HCT116 (cell line): ENCODE measurements at regions not wholly inside any gene's neighbourhood (a gene's known extent, or its start where the extent isn't known, plus 50 kb on each side); places are given as distances from the start of the nearest gene placed in this dataset.

ENCODE experiments used
- ATAC-seq: fragments of 200-7000 bp; cut with Tn5 transposase; 2 replicates; pipeline ENCODE4 v1.9.1; 2020; ENCODE audit warnings: mild to moderate bottlenecking, moderate library complexity
- BruUV-seq: library from RNA; stranded (reverse); fragments of 400-500 nt; replicated peaks from 2 replicates; lab custom pipeline; 2021; lab: Mats Ljungman, UMichigan
- CTCF ChIA-PET: fragments of 300-600 bp; sonication (Branson Sonifier 250); formaldehyde crosslinking; loops from one replicate; lab custom pipeline; 2021; ENCODE audit warnings: antibody characterized with exemption; lab: Charles Lee
- POLR2A ChIA-PET: fragments of 300-600, 350-600 bp; sonication (Branson Sonifier 250); formaldehyde crosslinking; loops from one replicate; lab custom pipeline; 2021; ENCODE audit warnings: antibody characterized with exemption; lab: Charles Lee
- RAD21 ChIA-PET, 2 experiments: fragments of 300-600 bp; sonication (Branson Sonifier 250); formaldehyde crosslinking; loops; one replicate each; lab custom pipeline; 2023; ENCODE audit warnings: low total read pairs in 2 of 2; ENCODE audit not compliant: uncharacterized antibody in 2 of 2, unreplicated experiment in 2 of 2, low non-redundant PET in 1 of 2; lab: Charles Lee
- DNase-seq: peaks from one replicate; pipeline ENCODE4 v3.0.0-alpha.2; 2010; ENCODE audit warnings: low read depth, low spot score
- H2AFZ ChIP-seq: fragments of 200-600 bp; shearing (Covaris generic), sonication (generic); 2 replicates; pipeline ENCODE4 v1.6.1; 2017; ENCODE audit warnings: low read depth, mixed run types, mixed read lengths, antibody characterized with exemption, low read length; ENCODE audit not compliant: poor library complexity, severe bottlenecking
- H3K27ac ChIP-seq: 2 replicates; pipeline ENCODE4 v1.5.1; 2012; ENCODE audit warnings: low read depth, low read length
- H3K27me3 ChIP-seq: fragments of 200-600 bp; sonication (generic); 2 replicates; pipeline ENCODE4 v1.6.1; 2016; ENCODE audit warnings: mixed run types, low read length, mixed read lengths; ENCODE audit not compliant: insufficient read depth
- H3K36me3 ChIP-seq, 2 experiments: fragments of 200-500 bp in 1 of 2; fragments of 200-600 bp in 1 of 2; sonication (Bioruptor generic) in 1 of 2; sonication (generic) in 1 of 2; 2 replicates each; pipeline versions ENCODE4 v1.5.1 to v1.6.1; 2014 to 2016; ENCODE audit warnings: low read length in 2 of 2, inconsistent platforms in 1 of 2, mixed read lengths in 1 of 2, mixed run types in 1 of 2; ENCODE audit not compliant: insufficient read depth in 2 of 2, control insufficient read depth in 1 of 2
- H3K4me1 ChIP-seq, 2 experiments: fragments of 200-600 bp in 1 of 2; sonication (generic) in 1 of 2; 2 replicates each; pipeline versions ENCODE4 v1.5.1 to v1.6.1; 2012 to 2017; ENCODE audit warnings: low read length in 2 of 2, inconsistent platforms in 1 of 2, mild to moderate bottlenecking in 1 of 2, mixed read lengths in 1 of 2, mixed run types in 1 of 2, moderate library complexity in 1 of 2; ENCODE audit not compliant: insufficient read depth in 2 of 2, control insufficient read depth in 1 of 2
- H3K4me2 ChIP-seq: fragments of 200-600 bp; sonication (generic); 2 replicates; pipeline ENCODE4 v1.6.1; 2017; ENCODE audit warnings: mixed run types, low read length, mixed read lengths
- H3K4me3 ChIP-seq, 2 experiments: fragments of 200-600 bp in 1 of 2; sonication (generic) in 1 of 2; replicated peaks in 1 of 2; 2 replicates each; pipeline ENCODE4 v1.5.1; 2011 to 2016; ENCODE audit warnings: low read length in 2 of 2, control low read depth in 1 of 2, low read depth in 1 of 2, mild to moderate bottlenecking in 1 of 2, mixed read lengths in 1 of 2, mixed run types in 1 of 2
- H3K79me2 ChIP-seq: fragments of 200-600 bp; sonication (generic); 2 replicates; pipeline ENCODE4 v1.6.1; 2017; ENCODE audit warnings: mild to moderate bottlenecking, mixed run types, low read length, moderate library complexity, mixed read lengths; ENCODE audit not compliant: insufficient read depth
- H3K9ac ChIP-seq: fragments of 200-600 bp; sonication (generic); 2 replicates; pipeline ENCODE4 v1.6.1; 2016; ENCODE audit warnings: low read length, mixed read lengths
- H3K9me2 ChIP-seq: fragments of 200-600 bp; sonication (generic), shearing (Covaris generic); 2 replicates; pipeline ENCODE4 v1.6.1; 2017; ENCODE audit warnings: mixed run types, mild to moderate bottlenecking, moderate library complexity; ENCODE audit not compliant: insufficient read depth
- H3K9me3 ChIP-seq, 2 experiments: fragments of 200-500 bp in 1 of 2; fragments of 200-600 bp in 1 of 2; sonication (Bioruptor generic) in 1 of 2; sonication (generic) in 1 of 2; 2 replicates each; pipeline ENCODE4 v1.6.1; 2014 to 2017; ENCODE audit warnings: low read length in 2 of 2, mixed read lengths in 2 of 2, inconsistent platforms in 1 of 2, low read depth in 1 of 2, mild to moderate bottlenecking in 1 of 2, mixed run types in 1 of 2, moderate library complexity in 1 of 2; ENCODE audit not compliant: control insufficient read depth in 1 of 2, insufficient read depth in 1 of 2
- H4K20me1 ChIP-seq: fragments of 200-600 bp; sonication (generic), shearing (Covaris generic); 2 replicates; pipeline ENCODE4 v1.6.1; 2017; ENCODE audit warnings: mixed run types, mild to moderate bottlenecking, moderate library complexity; ENCODE audit not compliant: insufficient read depth
- CBX3 ChIP-seq: IDR thresholded peaks from 2 replicates; pipeline ENCODE4 v1.6.1; 2012; ENCODE audit warnings: low read depth
- CEBPB ChIP-seq: IDR thresholded peaks from 2 replicates; pipeline ENCODE4 v1.6.1; 2012; ENCODE audit warnings: low read depth
- ELF1 ChIP-seq: IDR thresholded peaks from 2 replicates; pipeline ENCODE4 v1.6.1; 2012; ENCODE audit warnings: low read depth, borderline replicate concordance
- EZH2phosphoT487 ChIP-seq: fragments of 200-600 bp; IDR thresholded peaks from 2 replicates; pipeline ENCODE4 v1.6.1; 2018; ENCODE audit warnings: antibody characterized with exemption, borderline replicate concordance
- FOSL1 ChIP-seq: IDR thresholded peaks from 2 replicates; pipeline ENCODE4 v1.6.1; 2012; ENCODE audit warnings: low read depth
- JUND ChIP-seq: IDR thresholded peaks from 2 replicates; pipeline ENCODE4 v1.6.1; 2012
- POLR2A ChIP-seq: IDR thresholded peaks from 2 replicates; pipeline ENCODE4 v1.7.0; 2011; ENCODE audit warnings: borderline replicate concordance; ENCODE audit not compliant: insufficient read depth, insufficient read length; ENCODE audit errors: extremely low read depth
- RAD21 ChIP-seq: IDR thresholded peaks from 2 replicates; pipeline ENCODE4 v1.6.1; 2012; ENCODE audit warnings: low read depth, mild to moderate bottlenecking
- REST ChIP-seq: IDR thresholded peaks from 2 replicates; pipeline ENCODE4 v1.6.1; 2012; ENCODE audit warnings: low read depth
- SIN3A ChIP-seq: IDR thresholded peaks from 2 replicates; pipeline ENCODE4 v1.6.1; 2012; ENCODE audit warnings: low read depth
- SP1 ChIP-seq: IDR thresholded peaks from 2 replicates; pipeline ENCODE4 v1.6.1; 2012; ENCODE audit warnings: low read depth
- TCF7L2 ChIP-seq: IDR thresholded peaks from 2 replicates; pipeline ENCODE4 v1.7.0; 2011; ENCODE audit warnings: borderline replicate concordance, inconsistent platforms; ENCODE audit not compliant: insufficient read depth, insufficient read length; ENCODE audit errors: extremely low read depth
- YY1 ChIP-seq: IDR thresholded peaks from 2 replicates; pipeline ENCODE4 v1.6.1; 2011; ENCODE audit warnings: low read length, low read depth, moderate library complexity, mild to moderate bottlenecking; ENCODE audit not compliant: insufficient replicate concordance; ENCODE audit errors: extremely low read depth
- ZFX ChIP-seq: fragments of 450-650 bp; IDR thresholded peaks from 2 replicates; pipeline ENCODE4 v1.6.1; 2017
- ZNF274 ChIP-seq: fragments of 200-500 bp; sonication (Bioruptor generic); IDR thresholded peaks from 2 replicates; pipeline ENCODE4 v1.6.1; 2014; ENCODE audit warnings: mild to moderate bottlenecking, low read depth, low read length, inconsistent platforms
- intact Hi-C: fragments of 100-400 bp; cut with micrococcal nuclease; formaldehyde crosslinking; loops from 2 replicates; pipeline ENCODE4 v1.10.0; 2022
- TF ChIP-seq, protein P1 (sequence below): IDR thresholded peaks from 2 replicates; pipeline ENCODE4 v1.6.1; 2012
- TF ChIP-seq, protein P2 (sequence below): IDR thresholded peaks from 2 replicates; pipeline ENCODE4 v1.6.1; 2011; ENCODE audit warnings: mild to moderate bottlenecking, low read length, moderate library complexity; ENCODE audit not compliant: insufficient replicate concordance; ENCODE audit errors: extremely low read depth

DNA sequence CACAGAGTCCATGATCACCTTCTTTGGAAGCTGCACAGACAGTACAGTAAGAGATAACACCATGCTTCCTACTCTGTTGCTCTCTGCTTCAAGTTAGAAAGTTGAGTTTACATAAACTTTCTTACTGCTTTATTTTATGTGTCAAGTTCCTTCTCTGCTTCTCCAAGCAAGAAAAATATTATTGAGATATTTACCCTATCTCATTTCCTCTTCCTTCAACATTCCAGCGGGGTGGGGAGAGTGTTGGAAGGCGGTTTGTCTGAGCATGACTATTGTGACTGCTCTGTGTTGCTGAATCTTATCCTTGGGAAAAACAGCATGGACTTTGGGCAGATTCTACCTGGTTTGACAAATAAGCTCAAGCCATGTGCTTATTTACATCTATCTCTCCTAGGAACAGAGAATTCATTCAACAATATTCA is 66.9 kb upstream of the EPB41L4A start:
- Histone ChIP-seq H4K20me1 (no peaks in the 10 kb centered on the region), H3K4me2 (no peak overlapping the region), H3K9me2 (no peaks in the 10 kb centered on the region), H3K36me3 (no peaks in the 10 kb centered on the region), H3K4me1 (no peaks in the 10 kb centered on the region), H2AFZ (no peak overlapping the region), H3K27ac (no peak overlapping the region), H3K27me3 (no peaks in the 10 kb centered on the region), H3K4me3 (no peak overlapping the region), H3K79me2 (no peaks in the 10 kb centered on the region), H3K9me3 (no peaks in the 10 kb centered on the region), H3K9ac (no peak overlapping the region)
- TF ChIP-seq JUND = no peak
- TF ChIP-seq ZFX = no peak
- TF ChIP-seq, protein P1, sequence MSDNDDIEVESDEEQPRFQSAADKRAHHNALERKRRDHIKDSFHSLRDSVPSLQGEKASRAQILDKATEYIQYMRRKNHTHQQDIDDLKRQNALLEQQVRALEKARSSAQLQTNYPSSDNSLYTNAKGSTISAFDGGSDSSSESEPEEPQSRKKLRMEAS = no peak
- TF ChIP-seq SIN3A = no peak
- TF ChIP-seq RAD21 = no peak
- TF ChIP-seq CEBPB = no peak
- TF ChIP-seq ZNF274 = no peak
- TF ChIP-seq ELF1 = no peak
- TF ChIP-seq, protein P2, sequence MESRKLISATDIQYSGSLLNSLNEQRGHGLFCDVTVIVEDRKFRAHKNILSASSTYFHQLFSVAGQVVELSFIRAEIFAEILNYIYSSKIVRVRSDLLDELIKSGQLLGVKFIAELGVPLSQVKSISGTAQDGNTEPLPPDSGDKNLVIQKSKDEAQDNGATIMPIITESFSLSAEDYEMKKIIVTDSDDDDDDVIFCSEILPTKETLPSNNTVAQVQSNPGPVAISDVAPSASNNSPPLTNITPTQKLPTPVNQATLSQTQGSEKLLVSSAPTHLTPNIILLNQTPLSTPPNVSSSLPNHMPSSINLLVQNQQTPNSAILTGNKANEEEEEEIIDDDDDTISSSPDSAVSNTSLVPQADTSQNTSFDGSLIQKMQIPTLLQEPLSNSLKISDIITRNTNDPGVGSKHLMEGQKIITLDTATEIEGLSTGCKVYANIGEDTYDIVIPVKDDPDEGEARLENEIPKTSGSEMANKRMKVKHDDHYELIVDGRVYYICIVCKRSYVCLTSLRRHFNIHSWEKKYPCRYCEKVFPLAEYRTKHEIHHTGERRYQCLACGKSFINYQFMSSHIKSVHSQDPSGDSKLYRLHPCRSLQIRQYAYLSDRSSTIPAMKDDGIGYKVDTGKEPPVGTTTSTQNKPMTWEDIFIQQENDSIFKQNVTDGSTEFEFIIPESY = no peak
- TF ChIP-seq FOSL1 = no peak
- TF ChIP-seq CBX3 = no peak
- TF ChIP-seq EZH2phosphoT487 = no peak
- TF ChIP-seq TCF7L2 = no peak
- TF ChIP-seq SP1 = no peak
- TF ChIP-seq POLR2A = no peak
- TF ChIP-seq REST = no peak
- TF ChIP-seq YY1 = no peak
- ChIA-PET POLR2A (no interaction called here), CTCF (no interaction called here), RAD21 (no interaction called here)
- intact Hi-C loops = no loop called here
- DNase-seq (no peak), ATAC-seq (no peak)
- BruUV-seq = no TSS peak
